ENCODE measurements at regions not wholly inside any gene's neighbourhood (a gene's known extent, or its start where the extent isn't known, plus 50 kb on each side); places are given as distances from the start of the nearest gene placed in this dataset.

- peak; percentile 89; the same call in 1 of the 2 replicates for TF ChIP-seq ZNF543 (CRISPR knock-in tag; IDR thresholded peaks at IDR 0.05)
- no peak; the same call in 1 of the 2 replicates for TF ChIP-seq FOXC1 (CRISPR knock-in tag; IDR thresholded peaks at IDR 0.05; ENCODE audit: borderline replicate concordance)
- TF ChIP-seq ZMYM4 (CRISPR knock-in tag; IDR thresholded peaks at IDR 0.05), result peak; percentile 4; the same call in 1 of the 2 replicates
- TF ChIP-seq ZKSCAN5 (CRISPR knock-in tag; IDR thresholded peaks at IDR 0.05), result no peak
- no peak for TF ChIP-seq TERF1 (CRISPR knock-in tag; IDR thresholded peaks at IDR 0.05)
- peak; percentile 84 for TF ChIP-seq NCOR1 (IDR thresholded peaks at IDR 0.05; ENCODE audit: borderline replicate concordance, low read length)
- 0 out of 2 replicates have a peak, but pooled peaks have one; percentile 59 for TF ChIP-seq PAWR (CRISPR knock-in tag; IDR thresholded peaks at IDR 0.05; ENCODE audit: borderline replicate concordance)
- 0 out of 2 replicates have a peak, but pooled peaks have one; percentile 40 for TF ChIP-seq SNAI1 (CRISPR knock-in tag; IDR thresholded peaks at IDR 0.05; ENCODE audit: borderline replicate concordance)
- no peak for TF ChIP-seq ZNF777 (CRISPR knock-in tag; IDR thresholded peaks at IDR 0.05)
- no peak for TF ChIP-seq U2AF1 (optimal IDR thresholded peaks at IDR 0.05; ENCODE audit: low read depth, low read length)
- TF ChIP-seq DZIP1 (CRISPR knock-in tag; IDR thresholded peaks at IDR 0.05), result no peak
- peak; percentile 94 for TF ChIP-seq ASH2L (IDR thresholded peaks at IDR 0.05; ENCODE audit: insufficient read length, low read depth, low read length)
- TF ChIP-seq ZNF720 (CRISPR knock-in tag; IDR thresholded peaks at IDR 0.05), result no peak
- no peak for TF ChIP-seq CSRNP1 (CRISPR knock-in tag; IDR thresholded peaks at IDR 0.05)
- TF ChIP-seq MTF2 (CRISPR knock-in tag; IDR thresholded peaks at IDR 0.05; ENCODE audit: borderline replicate concordance), result peak; percentile 61; the same call in 1 of the 2 replicates
- peak; percentile 75; the same call in 1 of the 2 replicates for TF ChIP-seq AKNA (CRISPR knock-in tag; IDR thresholded peaks at IDR 0.05; ENCODE audit: borderline replicate concordance)
- TF ChIP-seq ZBTB42 (CRISPR knock-in tag; IDR thresholded peaks at IDR 0.05), result no peak
- no peak for TF ChIP-seq NBN (conservative IDR thresholded peaks at IDR 0.05)
- TF ChIP-seq ZNF441 (CRISPR knock-in tag; IDR thresholded peaks at IDR 0.05; ENCODE audit: borderline replicate concordance), result no peak
- peak; percentile 31; the same call in 1 of the 2 replicates for TF ChIP-seq SP5 (CRISPR knock-in tag; IDR thresholded peaks at IDR 0.05; ENCODE audit: borderline replicate concordance, low read depth)
- 0 out of 2 replicates have a peak, but pooled peaks have one; percentile 10 for TF ChIP-seq NFKBIZ (CRISPR knock-in tag; IDR thresholded peaks at IDR 0.05)
These were observed 78.8 kb upstream of the MAP4K3 start (continued) for GRCh38 chr2:39515897-39516346.
